ENCODE measurements at regions not wholly inside any gene's neighbourhood (a gene's known extent, or its start where the extent isn't known, plus 50 kb on each side); places are given as distances from the start of the nearest gene placed in this dataset.

DNA sequence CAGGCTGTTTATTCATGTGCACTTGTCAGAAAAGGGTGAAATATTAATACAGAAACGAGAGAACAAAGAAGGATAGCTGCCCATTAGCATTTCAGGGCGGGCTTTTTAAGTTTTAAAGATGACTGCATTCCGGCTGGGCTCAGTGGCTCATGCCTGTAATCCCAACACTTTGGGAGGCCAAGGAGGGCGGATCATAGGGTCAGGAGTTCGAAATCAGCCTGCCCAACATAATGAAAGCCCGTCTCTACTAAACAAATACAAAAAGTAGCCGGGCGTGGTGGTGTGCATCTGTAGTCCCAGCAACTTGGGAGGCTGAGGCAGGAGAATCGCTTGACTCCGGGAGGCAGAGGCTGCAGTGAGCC is 130.5 kb downstream of the HFE start:
- no peak for DNase-seq (ENCODE audit: low read depth)
- H3K4me3 ChIP-seq (ENCODE audit: low read depth, low read length) = peak overlapping the region; percentile 63
- TF ChIP-seq, protein P1, sequence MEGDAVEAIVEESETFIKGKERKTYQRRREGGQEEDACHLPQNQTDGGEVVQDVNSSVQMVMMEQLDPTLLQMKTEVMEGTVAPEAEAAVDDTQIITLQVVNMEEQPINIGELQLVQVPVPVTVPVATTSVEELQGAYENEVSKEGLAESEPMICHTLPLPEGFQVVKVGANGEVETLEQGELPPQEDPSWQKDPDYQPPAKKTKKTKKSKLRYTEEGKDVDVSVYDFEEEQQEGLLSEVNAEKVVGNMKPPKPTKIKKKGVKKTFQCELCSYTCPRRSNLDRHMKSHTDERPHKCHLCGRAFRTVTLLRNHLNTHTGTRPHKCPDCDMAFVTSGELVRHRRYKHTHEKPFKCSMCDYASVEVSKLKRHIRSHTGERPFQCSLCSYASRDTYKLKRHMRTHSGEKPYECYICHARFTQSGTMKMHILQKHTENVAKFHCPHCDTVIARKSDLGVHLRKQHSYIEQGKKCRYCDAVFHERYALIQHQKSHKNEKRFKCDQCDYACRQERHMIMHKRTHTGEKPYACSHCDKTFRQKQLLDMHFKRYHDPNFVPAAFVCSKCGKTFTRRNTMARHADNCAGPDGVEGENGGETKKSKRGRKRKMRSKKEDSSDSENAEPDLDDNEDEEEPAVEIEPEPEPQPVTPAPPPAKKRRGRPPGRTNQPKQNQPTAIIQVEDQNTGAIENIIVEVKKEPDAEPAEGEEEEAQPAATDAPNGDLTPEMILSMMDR (conservative IDR thresholded peaks at IDR 0.05; ENCODE audit: low read depth, low read length) = no peak

DNA sequence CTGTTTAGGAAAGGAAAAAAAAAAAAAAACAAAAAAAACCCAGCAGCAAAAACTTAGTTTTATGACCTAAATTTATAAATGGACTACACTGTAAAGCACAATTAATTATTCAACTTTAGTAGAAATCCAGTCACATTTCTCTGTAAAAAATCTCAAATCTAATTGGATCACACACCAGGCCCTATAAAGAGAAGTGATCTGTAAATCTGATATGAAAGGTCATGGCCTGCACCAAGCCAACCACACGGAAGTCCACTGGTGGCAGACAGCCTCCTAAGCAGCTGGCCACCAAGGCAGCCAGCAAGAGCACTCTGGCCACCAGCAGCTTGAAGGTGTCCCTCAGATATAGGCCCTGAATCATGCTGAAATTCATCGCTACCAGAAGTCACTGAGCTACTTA is 131.6 kb downstream of the HFE start:
- TF ChIP-seq, protein P1 (conservative IDR thresholded peaks at IDR 0.05; ENCODE audit: low read depth, low read length) = no peak
- H3K4me3 ChIP-seq (ENCODE audit: low read depth, low read length) = no peak overlapping the region
- DNase-seq (ENCODE audit: low read depth) = no peak

DNA sequence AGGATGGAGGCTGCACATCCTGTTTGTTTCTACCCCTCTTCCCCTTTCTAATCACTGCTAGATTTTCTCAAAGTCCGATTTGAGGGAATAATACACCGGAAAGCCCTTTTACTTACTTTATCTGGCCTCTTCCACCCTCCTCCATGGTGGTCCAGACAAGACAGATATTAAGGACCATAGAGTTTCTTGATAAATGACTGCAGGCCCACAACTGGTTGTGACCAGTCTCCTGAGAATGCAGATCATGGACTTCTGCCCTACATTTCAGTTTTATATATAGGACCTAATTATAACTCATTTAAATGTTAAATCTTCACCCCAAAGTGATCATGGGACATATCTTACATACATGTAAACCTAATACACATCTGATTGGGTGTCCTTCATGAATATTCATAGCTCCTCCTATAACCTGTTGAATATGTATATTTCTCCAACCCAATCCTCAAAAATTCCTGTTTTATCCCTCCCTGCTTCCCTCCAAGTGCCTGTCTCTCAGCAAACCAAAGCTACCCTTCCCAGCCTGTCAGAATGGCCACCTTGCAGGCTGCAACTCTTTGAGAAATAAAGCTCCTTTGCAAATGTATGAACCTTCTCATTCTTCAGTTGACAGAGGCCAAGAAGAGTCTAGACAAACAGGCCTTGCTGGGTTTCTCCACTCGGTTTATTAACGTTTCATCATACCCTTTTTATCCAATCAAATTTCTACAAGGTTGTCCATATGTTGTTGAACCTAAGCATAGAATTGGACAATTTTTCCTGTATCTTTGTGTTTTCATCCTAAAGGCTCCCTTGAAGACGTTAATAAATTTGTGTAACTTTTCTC is 133.1 kb downstream of the HFE start:
- no peak for DNase-seq (ENCODE audit: low read depth)
- H3K4me3 ChIP-seq (ENCODE audit: low read depth, low read length) = no peak overlapping the region
- TF ChIP-seq, protein P1 (conservative IDR thresholded peaks at IDR 0.05; ENCODE audit: low read depth, low read length) = no peak

DNA sequence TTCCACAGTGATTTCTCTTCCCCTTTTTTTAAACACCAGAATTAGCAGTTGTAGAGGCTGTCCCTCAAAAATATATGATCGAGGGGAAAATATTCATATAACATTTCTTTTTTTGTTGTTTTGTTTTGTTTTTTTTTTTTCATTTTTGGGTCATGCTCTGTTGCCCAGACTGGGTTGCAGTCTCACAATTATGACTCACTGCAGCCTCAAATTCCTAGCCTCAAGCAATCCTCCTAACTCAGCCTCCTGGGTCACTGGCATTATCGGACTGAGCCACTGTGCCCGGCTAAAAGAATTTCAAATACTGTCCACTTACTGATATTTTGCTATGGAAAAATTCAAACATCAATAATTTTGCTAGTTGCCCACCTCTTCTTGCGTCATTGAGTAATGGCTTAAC is 134.0 kb downstream of the HFE start:
- no peak overlapping the region for H3K4me3 ChIP-seq (ENCODE audit: low read depth, low read length)
- no peak for DNase-seq (ENCODE audit: low read depth)
- TF ChIP-seq, protein P1 (conservative IDR thresholded peaks at IDR 0.05; ENCODE audit: low read depth, low read length) = no peak

DNA sequence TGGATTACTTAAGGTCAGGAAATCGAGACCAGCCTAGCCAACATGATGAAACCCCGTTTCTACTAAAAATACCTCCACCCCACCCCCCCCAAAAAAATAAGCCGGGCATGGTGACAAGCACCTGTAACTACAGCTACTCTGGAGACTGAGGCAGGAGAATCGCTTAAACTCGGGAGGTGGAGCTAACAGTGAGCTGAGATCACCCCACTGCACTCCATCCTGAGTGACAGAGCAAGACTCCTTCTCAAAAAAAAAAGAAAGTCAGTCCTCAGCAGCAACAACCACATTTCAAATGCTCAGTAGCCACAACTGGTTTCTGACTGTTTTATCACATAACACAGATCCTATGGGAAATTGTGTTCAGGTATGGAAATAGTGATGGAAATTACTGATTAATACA is 135.3 kb downstream of the HFE start:
- DNase-seq (ENCODE audit: low read depth) = no peak
- no peak overlapping the region for H3K4me3 ChIP-seq (ENCODE audit: low read depth, low read length)
- TF ChIP-seq, protein P1 (conservative IDR thresholded peaks at IDR 0.05; ENCODE audit: low read depth, low read length) = no peak

DNA sequence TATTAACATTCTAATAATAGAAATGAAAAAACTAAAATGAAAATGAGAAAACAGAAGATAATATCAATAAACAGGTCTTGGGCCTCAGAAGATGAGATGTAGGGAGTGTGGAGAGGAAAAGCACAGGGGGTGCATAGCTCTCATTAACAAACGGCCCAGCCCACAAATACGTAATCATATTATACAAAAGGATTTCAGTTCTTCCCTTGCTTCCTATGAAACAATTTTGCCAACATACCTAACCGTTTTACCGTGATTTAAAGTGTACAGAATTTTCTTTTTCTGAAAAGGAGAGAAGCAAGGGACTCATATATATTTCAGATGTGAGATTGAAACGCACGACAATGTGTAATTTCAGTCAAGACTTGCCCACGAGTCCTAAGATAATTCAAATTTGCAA is 136.0 kb downstream of the HFE start:
- TF ChIP-seq, protein P1 (conservative IDR thresholded peaks at IDR 0.05; ENCODE audit: low read depth, low read length) = no peak
- peak overlapping the region; percentile 69 for H3K4me3 ChIP-seq (ENCODE audit: low read depth, low read length)
- DNase-seq (ENCODE audit: low read depth) = no peak
